Left renal cortex interstitium (tissue), 4 donors: ENCODE measurements at regions not wholly inside any gene's neighbourhood (a gene's known extent, or its start where the extent isn't known, plus 50 kb on each side); places are given as distances from the start of the nearest gene placed in this dataset.

ENCODE experiments used
- DNase-seq, 4 donors: peaks; one replicate each; pipeline ENCODE4 v3.0.0-alpha.2; 2013; ENCODE audit warnings: low read depth in 4 of 4, low spot score in 2 of 4, missing footprints in 1 of 4

GRCh38 chr7:20562461-20562860 is 53.0 kb upstream of the ABCB5 start:
- DNase-seq = no peak
